SK-N-MC (cell line): ENCODE measurements at regions not wholly inside any gene's neighbourhood (a gene's known extent, or its start where the extent isn't known, plus 50 kb on each side); places are given as distances from the start of the nearest gene placed in this dataset.

Experiments used
- DNase-seq: peaks from one replicate; pipeline ENCODE4 v3.0.0-alpha.2; 2011; ENCODE audit warnings: low read depth, low spot score
- H3K27ac ChIP-seq: fragments of 200-600 bp; sonication (generic); 2 replicates; pipeline ENCODE4 v1.5.1; 2016; ENCODE audit warnings: mixed run types
- H3K36me3 ChIP-seq: fragments of 200-600 bp; sonication (generic); 2 replicates; pipeline ENCODE4 v1.6.1; 2017; ENCODE audit warnings: antibody characterized with exemption, low read length, mixed read lengths; ENCODE audit not compliant: insufficient read depth
- H3K4me3 ChIP-seq: fragments of 200-600 bp; sonication (generic); 2 replicates; pipeline ENCODE4 v1.5.1; 2016
- H3K9ac ChIP-seq: fragments of 200-600 bp; sonication (generic); 2 replicates; pipeline ENCODE4 v1.8.0; 2017; ENCODE audit warnings: mixed run types, mixed read lengths; ENCODE audit not compliant: insufficient read length
- H3K9me3 ChIP-seq: fragments of 200-600 bp; sonication (generic); 2 replicates; pipeline ENCODE4 v1.6.1; 2017; ENCODE audit warnings: low read depth, mild to moderate bottlenecking, antibody characterized with exemption, low read length, moderate library complexity, mixed read lengths
- EZH2 ChIP-seq: fragments of 200-600 bp; sonication (generic); IDR thresholded peaks from one replicate; pipeline ENCODE4 v1.6.1; 2017; ENCODE audit warnings: antibody characterized with exemption
- FOXP2 ChIP-seq: optimal IDR thresholded peaks from 2 replicates; pipeline ENCODE3; 2011; ENCODE audit warnings: mild to moderate bottlenecking, moderate library complexity; ENCODE audit not compliant: insufficient read depth; ENCODE audit errors: extremely low read length, control extremely low read depth
- POLR2AphosphoS5 ChIP-seq: IDR thresholded peaks from 2 replicates; pipeline ENCODE4 v1.6.1; 2012; ENCODE audit warnings: mild to moderate bottlenecking, low read depth, low read length, borderline replicate concordance

DNA sequence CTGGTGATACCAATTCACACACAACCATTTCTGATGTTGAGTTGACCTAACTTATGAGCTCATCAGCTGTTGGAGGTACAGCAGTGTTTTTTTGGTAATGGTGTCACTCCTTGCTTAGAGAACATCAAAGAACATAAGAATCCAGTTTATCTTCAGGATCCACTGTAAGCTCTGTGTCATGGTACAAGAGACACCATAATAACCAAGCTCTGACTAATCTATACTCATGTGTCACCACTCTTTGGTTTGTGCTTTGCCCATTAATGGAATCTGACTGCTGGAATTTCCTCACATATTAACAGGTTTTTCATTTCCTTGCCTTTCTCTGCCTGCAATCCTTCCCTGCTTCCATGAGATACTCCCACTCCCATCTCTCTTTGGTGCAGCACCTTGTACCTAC, 735.1 kb upstream of the LCORL start:
- Histone ChIP-seq H3K9ac (no peak overlapping the region), H3K4me3 (no peak overlapping the region), H3K36me3 (no peaks in the 10 kb centered on the region), H3K9me3 (no peaks in the 10 kb centered on the region), H3K27ac (no peak overlapping the region)
- no peak for DNase-seq
- TF ChIP-seq POLR2AphosphoS5 (no peak), FOXP2 (no peak), EZH2 (no peak)

DNA sequence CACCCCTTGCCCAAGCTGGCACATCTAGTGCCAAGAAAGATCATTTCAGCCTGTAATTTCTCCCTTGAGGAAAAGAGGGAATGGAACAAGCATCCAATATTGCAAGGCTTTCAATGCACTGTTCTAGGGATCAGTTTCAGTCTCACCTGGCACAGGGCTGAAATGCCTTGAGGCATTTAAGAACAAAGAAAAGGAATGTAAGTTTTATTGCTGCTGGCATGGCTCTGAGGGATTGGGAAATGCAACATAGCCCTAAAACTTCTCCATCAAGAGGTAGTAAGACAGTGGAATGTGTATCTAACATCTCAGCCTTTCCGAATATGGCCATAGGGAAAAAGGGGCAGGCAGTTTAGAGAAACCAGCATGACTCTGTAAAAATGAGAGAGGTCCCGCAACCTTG, 732.6 kb upstream of the LCORL start:
- Histone ChIP-seq H3K36me3 (no peaks in the 10 kb centered on the region), H3K9me3 (no peaks in the 10 kb centered on the region), H3K27ac (no peak overlapping the region), H3K4me3 (no peak overlapping the region), H3K9ac (no peak overlapping the region)
- no peak for TF ChIP-seq POLR2AphosphoS5
- TF ChIP-seq EZH2, result no peak
- no peak for TF ChIP-seq FOXP2
- no peak for DNase-seq

DNA sequence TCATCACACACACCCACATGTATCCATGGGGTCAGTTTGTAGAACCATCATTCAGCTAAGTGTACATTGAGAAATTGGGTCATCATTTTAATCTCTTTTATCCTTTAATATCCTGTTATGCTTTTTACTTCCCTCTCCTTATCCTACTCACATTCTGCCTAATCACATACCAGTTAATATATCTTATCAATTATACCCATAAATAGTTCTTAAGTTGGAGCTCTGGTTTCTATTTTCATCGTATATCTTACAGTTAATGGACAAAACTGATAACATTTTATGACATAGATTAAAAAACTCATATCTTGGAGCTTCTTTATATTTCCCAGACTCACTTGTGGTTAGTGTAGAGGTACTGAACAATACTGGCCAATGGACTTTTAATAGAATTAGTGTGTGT, 729.5 kb upstream of the LCORL start:
- Histone ChIP-seq H3K27ac (no peak overlapping the region), H3K9me3 (no peaks in the 10 kb centered on the region), H3K36me3 (no peaks in the 10 kb centered on the region), H3K4me3 (no peak overlapping the region), H3K9ac (no peak overlapping the region)
- no peak for TF ChIP-seq POLR2AphosphoS5
- TF ChIP-seq EZH2, result no peak
- TF ChIP-seq FOXP2, result no peak
- DNase-seq, result no peak

DNA sequence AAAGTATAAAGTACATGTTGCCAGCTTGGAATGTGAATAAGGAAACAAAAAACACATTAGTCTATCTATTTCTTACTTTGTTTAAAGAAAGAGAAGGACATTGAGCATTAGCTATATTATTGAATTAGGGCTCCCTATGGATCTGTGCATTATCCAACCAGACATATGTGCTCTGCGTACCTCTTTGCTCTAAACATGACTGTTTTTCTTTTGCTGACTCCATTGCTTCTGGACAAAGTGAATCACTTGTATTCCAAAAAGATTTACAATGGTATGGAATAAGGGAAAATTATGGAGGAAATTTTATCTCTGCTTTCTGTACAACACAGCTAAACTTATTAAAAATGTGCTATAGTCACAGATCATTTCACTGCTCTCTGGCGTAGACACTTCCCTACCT, 727.8 kb upstream of the LCORL start:
- DNase-seq, result no peak
- no peak overlapping the region for H3K4me3 ChIP-seq
- no peaks in the 10 kb centered on the region for H3K36me3 ChIP-seq
- H3K27ac ChIP-seq, result no peak overlapping the region
- H3K9ac ChIP-seq, result no peak overlapping the region
- H3K9me3 ChIP-seq, result no peaks in the 10 kb centered on the region
- no peak for TF ChIP-seq EZH2

DNA sequence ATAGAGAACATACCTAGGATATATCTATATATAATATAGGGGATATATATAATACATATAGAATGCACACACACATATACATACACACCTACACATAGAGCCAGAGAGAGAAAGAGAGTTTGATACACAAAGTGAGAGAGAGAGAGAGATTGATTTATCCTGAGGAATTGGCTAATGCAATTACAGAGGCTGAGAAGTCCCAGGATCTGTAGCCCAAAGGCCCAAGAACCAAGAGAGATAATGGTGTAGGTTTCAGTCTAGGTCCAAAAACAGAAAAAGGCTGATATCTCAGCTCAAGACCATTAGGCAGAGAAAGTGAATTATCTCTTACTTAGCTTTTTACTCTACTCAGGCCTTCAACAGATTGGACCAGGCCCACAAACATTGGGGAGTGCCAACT, 715.0 kb upstream of the LCORL start:
- no peak for DNase-seq
- Histone ChIP-seq H3K4me3 (no peak overlapping the region), H3K27ac (no peak overlapping the region), H3K36me3 (no peaks in the 10 kb centered on the region), H3K9me3 (no peaks in the 10 kb centered on the region), H3K9ac (no peak overlapping the region)
- no peak for TF ChIP-seq FOXP2
- no peak for TF ChIP-seq EZH2
- no peak for TF ChIP-seq POLR2AphosphoS5

DNA sequence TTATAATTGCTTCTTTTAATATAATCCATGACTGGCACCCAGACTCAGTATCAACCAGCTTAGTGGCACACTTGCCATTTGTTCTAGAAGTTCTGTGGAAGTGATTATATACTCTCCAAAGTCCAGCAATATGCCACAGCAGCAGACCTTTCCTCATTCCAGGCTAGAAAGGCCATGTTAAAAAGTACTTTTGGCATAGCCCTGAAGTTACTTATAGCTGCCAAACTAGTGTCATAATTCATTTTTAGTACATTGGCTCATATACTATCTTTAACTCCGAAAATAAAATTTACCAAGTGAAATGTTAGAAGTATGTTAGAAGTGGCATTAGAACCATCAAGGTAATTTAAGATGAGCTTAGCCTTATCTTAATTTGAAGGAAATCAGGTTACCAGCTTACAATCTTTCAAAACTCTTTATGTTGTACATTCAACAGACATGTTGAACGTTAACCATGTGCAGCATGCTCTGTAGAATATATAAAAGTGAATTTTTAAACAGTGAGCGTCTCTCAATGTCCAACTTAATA, 714.2 kb upstream of the LCORL start:
- Histone ChIP-seq H3K9ac (no peak overlapping the region), H3K9me3 (no peaks in the 10 kb centered on the region), H3K27ac (no peak overlapping the region), H3K36me3 (no peaks in the 10 kb centered on the region), H3K4me3 (no peak overlapping the region)
- no peak for DNase-seq
- TF ChIP-seq FOXP2 (no peak), POLR2AphosphoS5 (no peak), EZH2 (no peak)

DNA sequence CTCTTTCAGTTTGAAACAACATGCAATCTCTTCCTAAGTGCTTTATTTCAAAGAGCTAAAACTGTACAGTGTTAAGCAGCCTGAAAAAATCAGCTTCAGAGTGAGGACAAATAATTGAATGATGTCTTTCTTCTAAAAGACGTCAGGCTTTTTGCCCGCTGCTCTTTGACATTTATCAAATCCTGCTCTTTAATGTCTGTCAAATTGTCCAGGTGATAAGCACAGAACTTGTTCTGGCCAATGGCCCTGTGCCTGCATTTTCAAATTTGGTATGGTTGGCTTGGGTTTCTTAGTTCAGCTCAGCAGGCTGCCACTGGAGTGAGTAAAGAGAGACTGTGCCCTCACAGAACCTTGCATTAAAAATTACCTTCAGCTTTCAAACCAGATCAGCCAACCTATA, 712.9 kb upstream of the LCORL start:
- Histone ChIP-seq H3K36me3 (no peaks in the 10 kb centered on the region), H3K27ac (no peak overlapping the region), H3K4me3 (no peak overlapping the region), H3K9me3 (no peaks in the 10 kb centered on the region), H3K9ac (no peak overlapping the region)
- DNase-seq, result no peak
- no peak for TF ChIP-seq EZH2

DNA sequence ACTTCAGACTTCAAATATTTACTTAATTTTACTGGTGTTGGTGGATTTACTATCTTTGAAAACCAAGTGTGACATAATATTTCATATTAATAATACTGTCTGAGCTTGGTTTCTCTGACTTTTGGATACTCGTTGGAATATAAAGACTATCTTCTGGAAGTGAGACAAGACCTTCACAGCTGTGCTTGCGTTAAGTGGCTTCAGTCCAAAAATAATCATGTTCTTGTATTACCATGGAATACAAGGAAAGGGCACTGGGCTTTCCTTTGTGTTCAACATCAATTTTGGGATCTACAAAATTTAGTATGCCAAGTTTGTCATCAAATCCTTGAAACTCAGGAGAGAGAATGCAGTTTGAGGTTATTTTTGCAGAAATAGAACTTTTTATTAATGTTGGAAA, 712.4 kb upstream of the LCORL start:
- Histone ChIP-seq H3K9me3 (no peaks in the 10 kb centered on the region), H3K9ac (no peak overlapping the region), H3K27ac (no peak overlapping the region), H3K36me3 (no peaks in the 10 kb centered on the region), H3K4me3 (no peak overlapping the region)
- TF ChIP-seq FOXP2 (no peak), POLR2AphosphoS5 (no peak)
- DNase-seq, result no peak

DNA sequence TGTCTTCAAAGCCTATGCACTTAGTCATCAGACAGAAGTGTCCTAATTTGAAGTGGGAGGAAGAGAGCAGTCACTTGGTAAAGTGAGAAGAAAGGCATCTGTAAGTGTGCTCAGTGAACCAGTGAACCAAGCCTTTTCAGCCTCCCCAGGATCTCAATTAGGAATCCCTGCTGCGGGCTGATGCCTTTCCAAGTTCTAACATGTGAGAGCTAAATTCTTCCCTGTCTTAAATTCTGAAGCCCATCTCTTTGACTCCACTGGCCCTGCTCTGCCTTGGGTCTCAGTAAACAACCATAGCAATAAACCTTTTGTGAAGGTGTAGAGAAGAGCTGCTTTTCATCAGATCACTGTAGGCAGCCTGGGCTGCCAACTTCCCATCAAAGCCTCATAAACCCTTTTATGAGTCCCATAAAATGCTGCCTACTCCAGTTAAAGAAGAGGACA, 701.2 kb upstream of the LCORL start:
- no peak overlapping the region for H3K27ac ChIP-seq
- H3K9me3 ChIP-seq, result no peaks in the 10 kb centered on the region
- TF ChIP-seq FOXP2 (no peak), EZH2 (no peak), POLR2AphosphoS5 (no peak)
- no peak for DNase-seq
- H3K9ac ChIP-seq, result no peak overlapping the region
- H3K36me3 ChIP-seq, result no peaks in the 10 kb centered on the region
- no peak overlapping the region for H3K4me3 ChIP-seq
